DMS 273 (cell line): ENCODE measurements at regions not wholly inside any gene's neighbourhood (a gene's known extent, or its start where the extent isn't known, plus 50 kb on each side); places are given as distances from the start of the nearest gene placed in this dataset.
"Not testable (repeated sequence)": the region's sequence is repeated elsewhere in the genome, so short reads cannot be mapped to it uniquely, and the experiment has no call there.

Source experiments
- DNase-seq: peaks from one replicate; lab custom pipeline; 2025; ENCODE audit not compliant: unreplicated experiment; lab: John Stamatoyannopoulos, UW

DNA sequence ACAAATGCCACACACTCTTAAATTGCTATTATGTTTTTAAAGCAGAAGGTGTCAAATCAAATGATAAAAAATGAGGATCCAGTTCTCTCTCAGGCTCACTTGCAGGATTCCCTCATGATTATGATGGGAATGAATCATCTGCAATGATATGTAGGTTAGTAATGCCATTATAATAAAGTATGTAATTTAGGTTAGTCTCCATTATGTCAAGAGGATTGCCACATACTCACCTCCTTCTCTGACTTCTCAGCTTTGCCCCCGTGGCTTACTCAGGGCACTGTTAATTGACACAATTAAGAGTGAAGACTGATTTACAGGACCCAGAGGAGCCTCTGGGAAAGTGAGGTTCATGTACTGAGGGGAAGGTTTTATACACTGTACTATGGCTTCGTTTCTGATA lies 591.7 kb upstream of the NRSN1 start:
- DNase-seq: peak; percentile 13

- DNase-seq: no peak
Observed at GRCh38 chr6:23535101-23535500, 590.9 kb upstream of the NRSN1 start.

DNA sequence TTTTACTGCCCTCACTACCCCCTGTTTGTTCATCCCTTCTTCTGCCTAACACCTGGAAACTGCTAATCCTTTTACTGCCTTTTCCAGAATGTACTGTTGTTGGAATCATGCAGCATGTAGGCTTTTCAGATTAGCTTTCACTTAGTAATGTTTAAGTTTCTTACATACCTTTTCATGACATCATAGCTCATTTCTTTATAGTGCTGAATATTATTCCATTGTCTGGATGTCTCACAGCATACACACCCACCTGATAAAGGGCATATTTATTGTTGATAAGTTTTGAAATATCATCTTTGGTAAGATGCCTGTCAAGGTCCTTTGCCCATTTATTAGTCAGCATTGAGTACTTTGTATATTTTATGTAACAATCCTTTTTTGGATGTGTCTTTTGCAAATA lies 588.2 kb upstream of the NRSN1 start:
- DNase-seq: no peak

DNA sequence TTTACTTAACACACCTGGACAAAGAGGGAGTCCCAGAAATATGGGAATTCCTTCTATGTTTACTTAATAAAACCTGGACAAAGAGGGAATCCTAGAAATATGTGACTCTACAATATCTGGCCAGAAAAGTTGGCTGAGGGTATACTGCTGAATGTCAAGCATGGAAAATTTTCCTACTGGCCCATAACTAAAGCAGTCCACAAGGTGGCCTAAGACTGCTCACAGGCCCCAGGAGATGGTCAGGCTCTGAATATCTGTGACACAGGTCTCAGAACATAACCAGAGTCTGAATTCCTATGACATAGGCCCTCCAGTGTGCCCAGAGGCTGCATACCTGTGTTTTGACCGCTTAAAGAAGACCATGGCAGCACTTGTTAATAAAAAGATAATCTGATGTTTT lies 578.2 kb upstream of the NRSN1 start:
- DNase-seq: peak; percentile 65

DNA sequence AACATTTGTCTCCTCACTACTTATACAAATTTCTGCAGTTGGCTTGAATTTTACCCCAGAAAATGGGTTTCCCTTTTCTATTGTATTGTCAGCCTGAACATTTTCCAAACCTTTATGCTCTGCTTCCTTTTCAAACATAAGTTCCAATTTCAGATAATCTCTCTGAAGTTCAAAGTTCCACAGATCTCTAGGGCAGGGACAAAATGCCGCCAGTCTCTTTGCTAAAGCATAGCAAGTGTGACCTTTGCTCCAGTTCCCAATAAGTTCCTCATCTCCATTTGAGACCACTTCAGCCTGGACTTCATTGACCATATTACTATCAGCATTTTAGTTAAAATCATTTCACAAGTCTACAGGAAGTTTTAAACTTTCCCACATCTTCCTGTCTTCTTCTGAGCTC lies 571.1 kb upstream of the NRSN1 start:
- not testable (repeated sequence) for DNase-seq

GRCh38 chr6:23559587-23560343 lies 566.2 kb upstream of the NRSN1 start:
- DNase-seq: peak; percentile 15

GRCh38 chr6:23561732-23562131 lies 564.3 kb upstream of the NRSN1 start:
- DNase-seq: no peak

- no peak for DNase-seq
Observed at GRCh38 chr6:23562554-23562953, 563.5 kb upstream of the NRSN1 start.

DNA sequence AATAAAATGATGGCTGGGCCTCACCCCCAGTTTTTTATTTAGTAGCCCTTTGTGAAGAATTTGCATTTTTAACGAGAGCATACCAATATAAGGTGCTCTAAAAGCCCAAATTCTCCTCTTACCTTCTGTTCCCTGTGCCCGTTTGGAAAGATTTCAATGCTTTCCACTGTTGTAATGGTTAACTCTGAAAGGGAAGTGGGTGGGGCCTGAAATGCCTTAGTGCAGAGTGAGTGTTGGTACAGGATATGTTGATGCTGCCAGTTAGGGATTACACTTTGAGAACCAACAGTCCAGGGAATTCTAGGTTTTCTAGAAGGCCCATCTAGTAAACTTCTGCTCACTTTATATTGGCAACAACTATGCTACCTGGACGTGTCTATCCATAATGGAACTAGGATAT lies 562.7 kb upstream of the NRSN1 start:
- no peak for DNase-seq

- peak; percentile 97 for DNase-seq
Observed at GRCh38 chr6:23566418-23566817, 559.6 kb upstream of the NRSN1 start.

GRCh38 chr6:23568292-23568691 lies 557.7 kb upstream of the NRSN1 start:
- no peak for DNase-seq

- DNase-seq: no peak
Observed at GRCh38 chr6:23584134-23584763, 541.8 kb upstream of the NRSN1 start.

DNA sequence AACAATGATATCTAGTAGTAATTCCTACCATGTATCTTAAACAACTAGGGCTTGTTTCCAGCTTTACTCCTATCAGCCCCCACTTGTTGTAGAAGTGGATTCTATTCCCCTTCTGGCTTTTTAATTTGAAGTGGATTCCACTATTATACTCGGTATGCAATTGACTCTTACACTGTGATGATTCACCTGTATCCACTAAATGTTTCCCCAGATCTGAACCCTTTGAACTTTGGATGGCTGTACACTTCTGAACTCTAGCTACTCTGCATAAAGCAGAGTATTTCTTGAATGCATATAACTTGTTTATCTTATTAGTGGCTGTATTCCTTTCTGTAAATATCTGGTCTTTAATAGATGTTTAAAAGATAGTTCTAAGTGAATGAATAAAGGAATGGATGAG lies 538.4 kb upstream of the NRSN1 start:
- no peak for DNase-seq

DNA sequence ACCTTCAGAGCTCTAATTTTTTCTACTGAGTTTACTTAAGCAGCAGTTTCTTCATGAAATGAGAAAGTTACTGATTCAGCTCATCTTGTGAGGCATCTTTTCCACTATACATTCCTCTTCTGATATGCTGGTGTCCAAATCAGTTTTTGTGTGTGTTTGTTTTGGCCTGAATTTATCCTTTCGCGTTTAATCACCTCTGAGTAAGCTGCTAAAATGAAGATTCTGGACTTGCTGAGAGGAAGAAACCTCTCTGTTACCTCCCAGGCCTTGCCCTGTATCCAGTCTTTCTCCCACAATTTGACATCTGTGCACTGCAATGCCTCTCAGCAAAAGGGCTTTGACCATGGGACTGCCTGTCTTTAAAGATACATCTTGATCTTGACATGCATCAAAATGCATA lies 536.2 kb upstream of the NRSN1 start:
- DNase-seq: no peak

- DNase-seq: no peak
Observed at GRCh38 chr6:23590498-23591126, 535.4 kb upstream of the NRSN1 start.

DNA sequence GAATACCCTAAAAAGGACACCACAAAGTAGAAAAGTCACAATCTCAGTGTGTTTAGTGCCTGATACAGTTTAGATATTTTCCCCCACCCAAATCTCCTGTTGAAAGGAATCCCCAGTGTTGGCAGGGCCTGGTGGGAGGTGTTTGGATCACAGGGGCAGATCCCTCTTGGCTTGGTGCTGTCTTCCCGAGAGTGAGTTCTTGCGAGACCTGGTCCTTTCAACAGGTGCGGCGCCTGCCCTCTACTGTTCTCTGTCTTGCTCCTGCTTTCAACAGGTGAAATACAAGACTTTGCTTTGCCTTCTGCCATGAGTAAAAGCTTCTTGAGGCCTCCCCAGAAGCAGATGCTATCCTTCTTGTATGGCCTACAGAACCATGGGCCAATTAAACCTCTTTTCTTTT lies 534.3 kb upstream of the NRSN1 start:
- DNase-seq: no peak

DNA sequence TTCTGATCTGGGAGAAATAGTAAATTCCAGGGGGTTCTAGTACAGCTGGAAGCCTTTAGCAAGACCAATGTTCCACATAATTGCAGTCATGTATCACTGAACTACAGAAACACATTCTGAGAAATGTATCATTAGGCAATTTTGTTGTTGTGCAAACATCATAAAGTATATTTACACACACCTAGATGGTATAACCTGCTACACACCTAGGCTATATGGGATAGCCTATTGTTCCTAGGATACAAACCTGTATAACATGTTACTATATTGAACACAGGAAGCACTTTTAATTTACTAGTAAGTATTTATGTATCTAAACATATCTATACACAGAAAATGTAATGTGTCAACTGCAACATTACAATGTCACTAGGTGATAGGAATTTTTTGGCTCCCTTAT lies 525.9 kb upstream of the NRSN1 start:
- DNase-seq: no peak

GRCh38 chr6:23601811-23602345 lies 524.1 kb upstream of the NRSN1 start:
- no peak for DNase-seq

GRCh38 chr6:23608931-23609435 lies 517.0 kb upstream of the NRSN1 start:
- DNase-seq: peak; percentile 34

DNA sequence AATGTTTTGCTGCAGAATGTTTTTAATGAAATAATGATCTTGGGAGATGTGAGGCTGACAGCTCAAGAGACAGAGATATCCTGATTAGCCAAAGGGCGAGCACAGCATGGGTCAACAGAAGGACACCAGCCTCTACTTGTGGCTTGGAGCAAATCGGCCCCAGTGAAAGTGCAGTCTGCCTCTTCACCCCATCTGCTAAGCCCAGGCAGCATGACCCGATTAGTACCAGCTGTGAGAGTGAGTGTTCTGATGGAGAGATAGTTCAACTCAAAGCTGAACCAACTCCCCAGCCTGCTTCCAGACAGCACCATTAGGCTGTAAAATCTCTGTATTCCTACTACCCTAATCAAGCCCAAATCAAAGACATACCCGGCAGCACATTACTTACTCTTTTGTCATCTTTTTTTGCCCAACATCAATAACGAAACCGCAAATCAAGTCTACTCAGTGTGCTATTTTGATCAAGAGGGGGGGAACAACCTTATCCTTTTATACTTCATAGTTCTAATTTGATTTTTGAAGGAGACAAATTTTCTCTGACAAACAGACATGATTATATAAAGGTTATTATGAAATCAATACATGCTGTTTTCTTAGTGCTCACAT lies 514.1 kb upstream of the NRSN1 start:
- peak; percentile 89 for DNase-seq

- no peak for DNase-seq
Observed at GRCh38 chr6:23618366-23618765, 507.6 kb upstream of the NRSN1 start.
